GM19239 (cell line): ENCODE measurements at regions not wholly inside any gene's neighbourhood (a gene's known extent, or its start where the extent isn't known, plus 50 kb on each side); places are given as distances from the start of the nearest gene placed in this dataset.
"Not testable (repeated sequence)": the region's sequence is repeated elsewhere in the genome, so short reads cannot be mapped to it uniquely, and the experiment has no call there.

ENCODE experiments used
- DNase-seq: peaks from one replicate; pipeline ENCODE4 v3.0.0; 2011; ENCODE audit warnings: low spot score; ENCODE audit not compliant: insufficient read length
- FAIRE-seq: peaks from 2 replicates; lab custom pipeline; 2011; peaks lifted over from hg19 to GRCh38; lab: Jason Lieb, UNC

GRCh38 chr18:63071701-63072141 is 247.8 kb downstream of the BCL2 start:
- DNase-seq: no peak
- no peak for FAIRE-seq

GRCh38 chr18:63070767-63071502 is 248.6 kb downstream of the BCL2 start:
- DNase-seq (no peak), FAIRE-seq (no peak)

GRCh38 chr18:63069496-63069895 is 250.1 kb downstream of the BCL2 start:
- FAIRE-seq (no peak), DNase-seq (no peak)

GRCh38 chr18:63067939-63068338 is 251.6 kb downstream of the BCL2 start:
- FAIRE-seq: no peak
- DNase-seq: no peak

GRCh38 chr18:63065172-63065571 is 254.4 kb downstream of the BCL2 start:
- DNase-seq: no peak
- FAIRE-seq: peak; percentile 39

GRCh38 chr18:63063171-63063570 is 256.4 kb downstream of the BCL2 start:
- no peak for DNase-seq
- no peak for FAIRE-seq

GRCh38 chr18:63062246-63062645 is 257.3 kb downstream of the BCL2 start:
- FAIRE-seq (no peak), DNase-seq (no peak)

GRCh38 chr18:63061303-63061702 is 258.3 kb downstream of the BCL2 start:
- FAIRE-seq (no peak), DNase-seq (no peak)

GRCh38 chr18:63058521-63058920 is 261.0 kb downstream of the BCL2 start:
- no peak for FAIRE-seq
- DNase-seq: no peak

- DNase-seq: no peak
- FAIRE-seq: no peak
Measured at GRCh38 chr18:63057707-63058106, 261.9 kb downstream of the BCL2 start.

- FAIRE-seq: peak; percentile 49
Measured at GRCh38 chr18:63054901-63055584, 264.5 kb downstream of the BCL2 start.

GRCh38 chr18:63051928-63052327 is 267.6 kb downstream of the BCL2 start:
- no peak for DNase-seq

More at GRCh38 chr18:63054901-63055584, 264.5 kb downstream of the BCL2 start:
- no peak for DNase-seq

GRCh38 chr18:63050667-63051395 is 268.7 kb downstream of the BCL2 start:
- peak; percentile 79 for FAIRE-seq
- DNase-seq: not testable (repeated sequence)

More at GRCh38 chr18:63051928-63052327, 267.6 kb downstream of the BCL2 start:
- no peak for FAIRE-seq

GRCh38 chr18:63046375-63046774 is 273.2 kb downstream of the BCL2 start:
- FAIRE-seq: no peak

GRCh38 chr18:63043516-63043915 is 276.1 kb downstream of the BCL2 start:
- FAIRE-seq: no peak
- DNase-seq: no peak

More at GRCh38 chr18:63046375-63046774, 273.2 kb downstream of the BCL2 start:
- no peak for DNase-seq

GRCh38 chr18:63042351-63042750 is 277.2 kb downstream of the BCL2 start:
- DNase-seq: no peak
- FAIRE-seq: peak; percentile 4

- DNase-seq: peak; percentile 15
- FAIRE-seq: peak; percentile 90
Measured at GRCh38 chr18:63040788-63041410, 278.7 kb downstream of the BCL2 start.

GRCh38 chr18:63037491-63037890 is 282.1 kb downstream of the BCL2 start:
- no peak for DNase-seq
- no peak for FAIRE-seq

GRCh38 chr18:63031375-63031774 is 288.2 kb downstream of the BCL2 start:
- no peak for DNase-seq
- no peak for FAIRE-seq
